SIG-M5 treated with dmso at 0.1 percent for 504 hours (cell line): ENCODE measurements at regions not wholly inside any gene's neighbourhood (a gene's known extent, or its start where the extent isn't known, plus 50 kb on each side); places are given as distances from the start of the nearest gene placed in this dataset.

Source experiments
- DNase-seq: peaks from one replicate; lab custom pipeline; 2025; ENCODE audit not compliant: unreplicated experiment; lab: John Stamatoyannopoulos, UW

DNA sequence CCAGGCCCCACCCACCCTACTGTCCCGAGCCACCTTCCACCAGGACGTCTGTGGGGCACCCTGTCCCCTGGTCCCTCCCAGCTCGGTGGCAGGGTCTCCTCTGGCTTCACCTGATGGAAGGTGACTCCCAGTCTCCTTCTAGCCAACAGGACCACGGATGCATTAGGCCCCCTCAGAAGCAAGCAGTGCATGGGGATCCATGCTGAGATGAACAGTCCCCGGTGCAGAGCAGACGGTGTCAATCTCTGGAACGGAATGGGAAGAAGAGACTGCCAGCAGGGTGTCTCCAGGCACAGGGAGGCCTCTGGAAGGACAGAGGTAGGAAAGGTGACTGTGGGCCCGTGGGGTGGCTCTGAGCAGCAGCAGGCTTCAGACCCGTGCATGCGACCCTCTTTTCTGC is 65.2 kb upstream of the FZD7 start:
- DNase-seq, result no peak

DNA sequence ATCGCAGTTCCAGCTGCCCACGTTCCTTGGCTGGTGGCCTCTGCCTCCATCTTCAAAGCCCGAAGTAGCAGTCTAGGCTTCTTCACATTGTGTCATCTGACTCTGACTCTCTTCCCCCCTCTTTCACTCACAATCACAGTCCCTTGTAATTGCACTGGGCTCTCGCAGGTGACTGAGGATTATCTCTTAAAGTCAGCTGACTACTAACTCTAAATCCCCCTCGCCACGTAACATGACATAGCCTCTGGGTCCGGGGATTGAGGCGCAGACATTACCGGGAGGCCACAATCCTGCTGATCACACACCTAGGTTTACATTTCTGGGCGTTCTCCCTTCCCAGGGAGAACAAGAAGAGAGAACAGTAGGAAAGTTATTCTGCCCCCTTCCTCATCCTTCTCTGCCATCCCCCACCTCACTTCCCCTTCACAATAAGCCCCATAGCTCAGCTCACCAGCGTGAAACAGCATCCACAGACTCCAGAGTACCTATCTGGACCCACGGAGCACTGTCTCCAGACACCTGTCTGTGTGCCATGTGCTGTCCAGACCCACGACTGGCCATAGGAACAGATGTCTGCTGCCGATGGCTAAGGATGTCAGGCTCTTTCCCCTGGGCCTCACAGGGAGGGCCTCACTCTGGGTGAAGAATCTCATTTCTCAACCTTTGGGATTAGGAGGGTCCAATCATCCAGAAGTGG is 64.3 kb upstream of the FZD7 start:
- DNase-seq, result peak; percentile 11

DNA sequence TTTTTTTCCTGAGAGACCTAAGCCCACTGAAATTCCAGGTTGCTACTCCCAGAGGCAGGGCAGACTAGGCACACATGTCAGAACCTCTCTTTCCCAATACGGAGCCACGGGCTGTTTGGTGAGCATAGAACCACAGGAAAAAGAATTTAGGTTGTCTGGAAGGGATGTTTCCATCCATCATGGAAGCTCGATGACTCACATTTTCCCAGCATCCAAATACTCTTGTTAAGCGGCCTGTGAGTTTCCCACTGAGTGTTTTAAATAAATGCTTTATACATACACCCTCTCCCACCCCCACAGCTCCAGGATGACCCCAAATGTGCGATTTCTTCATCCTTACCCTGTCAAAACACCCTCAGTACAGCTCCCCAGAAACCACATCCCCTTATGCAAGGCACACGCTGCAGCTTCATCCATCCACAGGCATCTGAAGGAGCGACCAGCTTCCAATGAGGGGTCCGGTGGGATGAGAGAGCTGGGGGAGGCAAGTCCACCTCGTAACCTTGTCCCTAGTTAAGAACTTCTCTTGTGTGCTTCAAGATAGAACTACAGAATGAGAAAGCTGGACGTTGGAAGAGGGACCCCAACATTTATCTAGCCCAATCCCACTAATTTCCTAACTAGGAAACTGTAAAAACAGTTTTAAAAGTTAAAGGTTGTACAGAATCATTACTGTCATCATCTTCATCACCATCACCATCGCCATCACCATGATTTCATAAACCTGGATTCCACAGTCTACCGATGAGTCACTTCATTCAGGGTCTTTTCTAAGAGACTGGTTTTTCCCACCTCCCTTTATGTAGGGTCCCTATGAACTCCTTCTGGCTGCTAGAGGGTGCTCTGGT is 63.5 kb upstream of the FZD7 start:
- peak; percentile 95 for DNase-seq

DNA sequence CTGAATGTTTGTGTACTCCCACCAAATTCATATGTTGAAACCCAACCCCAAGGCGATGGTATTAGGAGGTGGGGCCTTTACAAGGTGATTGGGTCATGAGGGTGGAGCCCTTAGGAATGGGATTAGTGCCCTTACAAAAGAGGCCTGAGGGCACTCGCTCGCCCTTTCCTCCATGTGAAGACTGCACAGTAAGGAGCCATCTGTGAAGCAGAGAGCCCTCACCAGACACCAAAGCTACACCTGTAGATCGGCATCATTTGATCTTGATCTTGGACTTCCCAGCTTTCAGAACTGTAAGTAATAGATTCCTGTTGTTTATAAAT is 62.9 kb upstream of the FZD7 start:
- DNase-seq, result no peak

DNA sequence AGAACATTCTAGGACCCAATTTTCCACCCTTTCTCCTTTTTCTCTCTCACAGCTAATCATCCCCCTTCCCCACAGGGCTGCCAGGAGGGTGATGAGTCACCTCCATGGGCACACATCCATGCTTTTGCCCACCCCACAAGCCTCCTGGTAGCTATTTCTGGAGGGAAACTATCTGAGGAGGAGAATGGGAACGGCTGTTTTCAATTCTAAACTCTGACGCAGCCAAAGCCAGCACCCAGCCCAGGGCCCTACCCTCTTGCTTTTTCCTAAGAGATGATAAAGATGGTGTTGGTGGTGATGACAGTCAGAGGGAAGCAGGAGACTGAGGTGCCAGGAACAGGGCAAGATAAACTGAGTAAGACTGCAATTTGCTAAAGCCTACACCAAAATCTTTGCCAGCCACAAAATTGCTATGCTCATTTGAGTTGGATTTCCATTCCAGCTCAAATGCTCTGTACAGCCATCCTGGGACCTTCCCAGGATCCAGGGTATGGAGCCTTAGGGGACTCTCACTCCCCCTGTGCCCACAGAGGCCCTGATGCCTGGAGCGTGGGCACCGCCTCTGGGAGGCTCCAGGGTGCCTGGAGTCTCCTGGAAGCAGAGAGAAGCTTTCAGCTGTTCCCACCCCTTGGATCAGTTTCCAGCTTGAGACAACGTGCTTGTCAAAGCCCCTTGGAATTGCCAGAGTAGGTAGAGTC is 62.0 kb upstream of the FZD7 start:
- no peak for DNase-seq

DNA sequence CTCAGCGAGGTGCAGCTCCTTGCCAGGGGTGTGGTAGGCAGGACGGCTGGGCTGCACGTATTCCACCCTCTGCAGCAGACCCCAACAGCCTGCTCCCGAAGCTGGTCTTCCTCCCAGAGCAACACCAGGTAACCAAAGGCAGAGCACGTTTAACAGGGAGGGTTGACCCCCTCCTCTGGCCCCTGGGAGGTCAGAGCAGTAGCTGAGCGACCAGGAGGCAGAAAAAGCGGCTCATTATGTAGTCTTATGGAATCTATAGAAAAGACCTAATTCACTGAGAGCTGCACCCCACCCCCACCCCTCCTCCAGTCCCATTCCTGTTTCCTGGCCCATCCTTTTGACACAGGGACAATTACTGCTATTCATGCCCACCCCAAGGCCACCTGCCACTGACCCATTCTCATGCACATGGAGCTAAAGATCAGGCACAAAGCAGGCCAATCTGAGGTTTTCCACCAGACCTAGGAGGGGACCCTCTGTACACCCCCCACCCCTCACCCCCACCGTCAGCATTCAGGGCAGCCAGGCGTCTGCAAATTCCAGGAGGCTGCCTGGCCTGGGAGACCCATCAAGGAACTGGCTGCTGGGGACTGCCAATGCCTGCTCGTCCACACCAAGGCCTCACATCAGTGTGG is 60.9 kb upstream of the FZD7 start:
- DNase-seq, result no peak

DNA sequence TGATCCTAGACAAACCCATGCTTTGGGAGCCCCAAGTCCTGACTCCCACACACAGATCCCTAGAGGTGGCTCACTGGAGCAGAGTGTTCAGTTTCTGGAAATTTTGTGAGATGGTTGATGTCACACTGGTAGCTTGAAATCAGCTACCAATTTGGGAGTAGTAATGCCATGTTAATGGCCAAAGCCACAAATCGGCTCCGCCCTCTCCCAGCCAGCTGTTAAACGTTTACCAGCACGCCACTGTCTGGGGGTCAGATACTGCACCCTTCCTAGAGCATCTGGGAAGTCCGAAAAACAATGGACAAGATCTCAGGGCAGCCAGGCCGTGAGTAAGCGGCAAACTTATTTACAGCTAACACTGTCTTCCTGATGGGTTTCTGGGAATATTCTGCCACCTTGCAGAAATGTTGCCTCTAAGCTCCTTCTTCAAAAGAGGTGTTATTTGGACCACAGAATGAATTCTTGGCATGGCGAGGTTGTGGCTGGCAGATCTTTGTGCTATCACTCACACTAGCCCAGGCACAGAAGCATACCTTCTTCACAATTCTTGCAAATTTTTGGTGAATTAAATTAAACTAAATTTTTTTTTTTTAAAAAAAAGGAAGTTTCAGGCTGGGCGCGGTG is 60.2 kb upstream of the FZD7 start:
- no peak for DNase-seq

DNA sequence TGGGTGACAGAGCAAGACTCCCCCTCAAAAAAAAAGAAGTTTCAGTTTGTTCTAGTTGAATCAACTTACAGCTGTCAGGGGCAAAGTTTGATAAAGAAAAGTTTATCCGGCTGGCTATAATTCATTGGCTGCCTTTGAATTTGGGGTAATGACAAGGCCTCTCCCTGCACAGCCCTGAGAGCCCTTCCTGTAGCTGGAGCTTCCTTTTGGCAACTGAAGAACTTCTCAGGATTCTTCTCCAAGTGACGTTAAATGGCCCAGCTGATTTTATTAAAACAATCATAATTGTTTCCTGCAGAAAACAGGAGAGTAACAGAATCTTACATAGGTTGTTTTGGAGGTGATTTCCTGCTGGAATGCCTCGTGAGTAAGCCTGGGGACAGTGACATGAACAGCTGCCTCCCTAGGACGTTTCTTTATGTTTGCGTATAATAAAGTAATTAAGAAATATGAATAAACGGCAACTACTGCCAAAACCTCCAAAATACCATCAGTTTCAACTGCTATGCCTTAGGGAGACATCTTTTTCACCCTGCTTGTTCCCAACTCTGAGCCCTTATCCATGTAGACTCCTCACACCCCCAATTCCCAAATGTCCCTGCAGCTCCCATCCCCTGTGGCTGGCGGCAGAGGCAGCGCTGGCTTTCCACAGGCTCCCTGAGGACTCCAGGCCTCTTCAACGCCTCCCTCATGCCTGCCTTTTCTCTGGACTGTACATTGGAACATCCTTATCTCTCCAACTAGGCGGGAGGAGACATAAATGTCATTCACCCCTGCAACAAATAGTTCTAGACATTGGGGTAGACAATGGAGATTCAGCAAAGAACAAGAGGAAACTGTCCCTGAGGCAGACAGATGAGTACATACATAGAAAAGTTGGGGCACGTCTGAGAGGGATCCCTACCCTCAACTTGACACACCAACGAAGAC is 59.2 kb upstream of the FZD7 start:
- no peak for DNase-seq

DNA sequence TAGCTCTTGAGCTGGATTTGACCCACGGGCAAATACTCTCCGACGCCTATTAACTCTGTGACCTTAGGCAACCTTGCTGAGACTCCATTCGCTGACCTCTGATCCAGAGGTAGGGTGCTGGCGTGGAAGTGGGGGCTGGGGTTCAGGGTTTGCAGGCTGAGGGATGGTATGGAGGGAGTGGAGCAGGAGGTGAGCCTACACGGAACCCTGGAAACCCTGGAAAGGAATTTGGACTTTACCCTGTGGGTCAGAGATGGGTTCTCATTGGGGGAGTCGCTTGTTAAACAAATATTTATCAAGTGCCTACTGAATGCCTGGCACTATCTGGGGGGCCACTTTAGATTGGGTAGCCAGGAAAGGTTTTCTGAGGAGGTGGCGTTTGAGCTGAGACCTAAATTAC is 58.2 kb upstream of the FZD7 start:
- DNase-seq, result no peak

DNA sequence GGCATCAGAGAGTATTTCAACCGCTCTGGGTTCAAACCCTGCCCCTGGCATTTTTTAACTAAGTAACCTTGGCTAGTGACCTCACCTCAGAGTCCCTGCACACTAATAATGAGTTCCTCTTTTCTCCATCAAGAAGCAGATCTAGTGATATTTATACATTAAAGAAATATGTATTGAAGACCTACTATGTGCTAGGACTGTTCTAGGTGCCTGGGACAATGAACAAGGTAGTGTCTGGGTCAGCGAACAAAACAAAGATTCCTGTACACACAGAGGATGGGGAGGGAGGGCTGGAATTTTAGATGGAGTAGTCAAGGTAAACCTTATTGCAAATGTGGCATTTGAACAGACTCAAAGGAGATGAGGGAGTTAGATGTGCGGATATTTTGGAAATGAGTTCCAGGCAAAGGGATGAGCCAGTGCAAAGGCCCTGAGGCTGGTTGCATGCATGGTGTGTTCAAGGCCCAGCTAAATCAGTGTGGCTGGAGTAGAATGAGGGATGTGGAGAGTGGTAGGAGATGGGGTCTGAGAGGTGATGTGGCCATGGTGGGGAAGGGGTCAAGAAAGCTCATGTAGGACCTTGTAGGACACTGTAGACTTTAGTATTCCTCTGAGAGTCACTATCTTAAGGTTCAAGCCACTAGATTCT is 57.6 kb upstream of the FZD7 start:
- DNase-seq, result no peak

DNA sequence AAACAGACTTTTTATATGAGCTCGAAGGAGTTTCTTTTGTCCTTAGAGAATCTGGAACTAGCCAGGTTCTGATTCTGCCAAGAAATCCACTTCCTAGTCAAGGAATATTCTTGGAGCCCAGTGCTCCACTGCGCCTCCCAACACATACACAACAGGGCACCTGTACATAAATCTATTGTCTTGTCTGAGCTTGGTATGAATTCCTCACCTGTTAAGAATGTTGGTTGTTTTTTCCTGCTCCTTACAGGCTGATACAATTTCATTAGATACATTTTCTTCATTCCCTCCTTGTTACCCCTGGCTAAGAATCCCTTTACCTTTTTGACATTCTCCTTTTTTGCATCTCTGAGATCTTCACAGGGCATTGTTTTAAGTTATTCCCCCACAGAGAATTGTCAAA is 56.0 kb upstream of the FZD7 start:
- no peak for DNase-seq

DNA sequence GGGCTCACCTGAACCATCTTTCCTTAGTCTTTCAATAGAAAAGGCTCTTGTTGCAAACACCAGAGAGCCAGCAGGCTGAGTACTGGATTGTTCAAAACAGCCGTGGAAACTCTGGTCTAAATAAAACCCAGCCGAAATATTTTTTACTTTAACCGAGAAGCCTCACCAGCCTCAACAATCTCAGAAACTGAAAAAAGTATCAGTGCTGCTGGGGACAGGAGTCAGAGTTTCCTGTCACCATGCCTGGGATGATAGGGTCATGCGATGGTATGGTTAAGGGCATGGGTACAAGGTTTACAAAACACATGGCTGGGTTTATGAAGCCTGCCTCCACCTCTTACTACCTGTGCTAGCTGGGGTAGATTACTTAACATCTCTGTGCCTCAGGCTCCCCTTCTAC is 55.3 kb upstream of the FZD7 start:
- no peak for DNase-seq

DNA sequence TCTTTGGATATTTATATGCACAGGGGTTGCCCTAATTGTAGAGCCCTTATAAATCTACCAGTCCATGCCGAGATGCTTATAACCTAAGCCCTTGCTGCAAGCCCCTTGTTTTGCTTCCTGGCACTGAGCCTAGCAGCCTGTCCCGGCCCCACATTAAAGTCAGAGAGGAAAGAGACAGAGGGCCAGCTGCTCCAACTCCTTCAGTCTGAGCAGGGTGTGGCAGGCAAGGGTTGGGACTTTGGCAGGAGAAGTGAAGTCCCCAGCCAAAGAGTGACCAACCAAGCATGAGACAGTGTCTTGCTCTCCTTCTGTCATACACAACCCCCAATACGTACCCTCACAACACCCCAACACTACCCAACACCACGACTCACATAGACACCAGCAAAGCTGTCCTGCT is 54.7 kb upstream of the FZD7 start:
- DNase-seq, result no peak

DNA sequence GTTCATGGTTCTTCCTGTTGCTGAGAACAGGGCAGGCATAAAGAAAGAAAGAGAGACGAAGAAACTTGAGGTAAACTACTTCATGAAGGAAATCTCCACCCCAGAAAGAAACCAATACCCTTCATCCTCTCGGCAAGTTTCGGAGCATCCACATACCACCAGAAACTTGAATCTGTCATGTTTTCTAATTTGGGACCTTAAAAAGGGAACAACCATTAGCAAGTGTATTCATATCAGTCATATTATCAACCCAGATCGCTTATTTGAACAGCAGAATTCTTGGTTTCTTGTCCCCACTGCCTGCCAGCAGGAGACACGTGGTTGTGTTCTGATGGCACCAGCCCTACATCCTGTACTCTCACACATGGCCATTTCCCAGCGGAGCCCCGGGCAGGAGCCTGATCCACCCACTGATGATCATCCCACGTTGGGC is 53.2 kb upstream of the FZD7 start:
- DNase-seq, result no peak

DNA sequence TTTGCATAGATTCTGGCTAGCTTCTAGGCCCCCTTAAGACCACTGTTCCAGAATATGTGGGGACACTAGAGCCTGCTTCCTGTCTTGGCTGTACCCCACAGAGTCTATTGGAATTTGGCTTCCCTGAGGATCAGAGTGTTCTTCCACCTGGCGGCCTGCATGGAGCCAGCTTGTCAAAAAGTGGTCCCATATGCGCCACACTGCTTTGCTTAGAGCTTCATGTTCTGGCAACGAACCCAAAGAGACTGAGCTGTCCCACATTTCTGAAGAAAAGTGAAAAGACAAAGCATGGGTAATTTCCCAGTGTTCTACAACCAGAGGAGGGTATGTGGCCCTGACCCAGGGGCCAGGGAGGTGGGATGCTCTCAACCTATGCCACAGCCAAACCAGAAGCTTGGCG is 52.7 kb upstream of the FZD7 start:
- DNase-seq, result no peak

DNA sequence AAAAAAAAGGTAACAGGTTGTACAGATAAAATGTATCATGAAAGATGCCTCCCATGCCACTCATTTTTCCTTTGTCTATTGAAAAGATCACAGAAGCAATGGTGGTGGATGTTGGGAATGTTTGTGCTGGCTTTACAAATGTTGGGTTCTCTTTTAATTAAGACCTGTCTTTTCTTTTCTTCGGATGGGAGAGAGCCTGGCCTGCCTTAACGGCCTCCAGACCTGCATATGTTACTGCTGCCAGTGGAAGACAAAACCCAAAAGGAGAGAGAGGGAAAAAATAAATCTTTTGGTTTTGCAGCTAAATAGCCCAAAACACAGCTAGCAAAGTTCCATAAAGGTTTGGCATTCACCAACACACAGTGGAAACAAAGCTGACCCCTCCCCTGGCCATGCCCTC is 50.5 kb upstream of the FZD7 start:
- no peak for DNase-seq

DNA sequence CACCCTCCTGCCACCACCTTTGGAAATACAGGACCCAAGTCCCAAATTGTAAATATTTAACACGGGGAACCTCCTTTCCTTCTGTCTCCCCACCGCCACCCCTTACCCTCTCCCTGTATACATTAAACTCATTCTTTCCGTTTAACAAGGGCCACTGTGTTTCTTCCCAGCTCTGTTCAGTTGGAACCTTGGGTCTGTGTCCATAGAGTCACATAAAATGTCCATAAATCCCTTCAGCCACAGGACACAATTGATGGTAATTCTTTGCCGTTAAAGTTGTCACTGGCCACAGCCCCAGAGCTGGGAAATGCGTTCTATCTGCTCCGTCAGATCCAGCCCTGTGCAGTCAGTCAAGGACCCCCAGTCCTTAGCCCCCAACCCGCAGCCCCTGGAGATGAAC is 49.9 kb upstream of the FZD7 start:
- no peak for DNase-seq
